Uterus (tissue), 3 donors: ENCODE measurements at regions not wholly inside any gene's neighbourhood (a gene's known extent, or its start where the extent isn't known, plus 50 kb on each side); places are given as distances from the start of the nearest gene placed in this dataset.

Source experiments
- DNase-seq, 2 donors: peaks; one replicate each; pipeline ENCODE4 v3.0.0-alpha.2; 2019 to 2020
- H3K27ac ChIP-seq, 2 donors: fragments of 200-600 bp; sonication (generic); 1 replicate in 1 of 2; 2 replicates in 1 of 2; pipeline ENCODE4 v1.5.1; 2016 to 2018
- H3K27me3 ChIP-seq, 2 donors: fragments of 200-600 bp; sonication (generic); one replicate each; pipeline ENCODE4 v1.5.1; 2018 to 2019; ENCODE audit warnings: control low read depth in 1 of 2
- H3K36me3 ChIP-seq, 2 donors: fragments of 200-600 bp; sonication (generic); one replicate each; pipeline ENCODE4 v1.5.1; 2019; ENCODE audit warnings: control low read depth in 1 of 2
- H3K4me1 ChIP-seq, 2 donors: fragments of 200-600 bp; sonication (generic); one replicate each; pipeline ENCODE4 v1.5.1; 2018 to 2019; ENCODE audit warnings: control low read depth in 1 of 2
- H3K4me3 ChIP-seq, 2 donors: fragments of 200-600 bp; sonication (generic); 1 replicate in 1 of 2; 2 replicates in 1 of 2; pipeline ENCODE4 v1.5.1; 2018 to 2019; ENCODE audit warnings: mild to moderate bottlenecking in 1 of 2
- H3K9me3 ChIP-seq, 2 donors: fragments of 200-600 bp; sonication (generic); one replicate each; pipeline ENCODE4 v1.5.1; 2019; ENCODE audit warnings: control low read depth in 1 of 2
- CTCF ChIP-seq, 4 experiments: fragments of 200-600 bp in 2 of 4; fragments of 450-650 bp in 2 of 4; sonication (generic) in 2 of 4; IDR thresholded peaks; one replicate each; pipeline ENCODE4 v1.5.1; 2016 to 2019; ENCODE audit warnings: antibody characterized with exemption in 4 of 4, mild to moderate bottlenecking in 2 of 4, moderate library complexity in 1 of 4
- POLR2A ChIP-seq, 2 donors: fragments of 450-650 bp; IDR thresholded peaks; one replicate each; pipeline ENCODE4 v1.6.1; 2016; ENCODE audit warnings: antibody characterized with exemption in 2 of 2, mild to moderate bottlenecking in 1 of 2, moderate library complexity in 1 of 2
- intact Hi-C: fragments of 100-400 bp; cut with DNase I; formaldehyde crosslinking; loops from one replicate; pipeline ENCODE4 v1.15.1; 2023; ENCODE audit warnings: low total_unique reads
- donor health status: DM: yes; HTN: yes; CAD: no.

DNA sequence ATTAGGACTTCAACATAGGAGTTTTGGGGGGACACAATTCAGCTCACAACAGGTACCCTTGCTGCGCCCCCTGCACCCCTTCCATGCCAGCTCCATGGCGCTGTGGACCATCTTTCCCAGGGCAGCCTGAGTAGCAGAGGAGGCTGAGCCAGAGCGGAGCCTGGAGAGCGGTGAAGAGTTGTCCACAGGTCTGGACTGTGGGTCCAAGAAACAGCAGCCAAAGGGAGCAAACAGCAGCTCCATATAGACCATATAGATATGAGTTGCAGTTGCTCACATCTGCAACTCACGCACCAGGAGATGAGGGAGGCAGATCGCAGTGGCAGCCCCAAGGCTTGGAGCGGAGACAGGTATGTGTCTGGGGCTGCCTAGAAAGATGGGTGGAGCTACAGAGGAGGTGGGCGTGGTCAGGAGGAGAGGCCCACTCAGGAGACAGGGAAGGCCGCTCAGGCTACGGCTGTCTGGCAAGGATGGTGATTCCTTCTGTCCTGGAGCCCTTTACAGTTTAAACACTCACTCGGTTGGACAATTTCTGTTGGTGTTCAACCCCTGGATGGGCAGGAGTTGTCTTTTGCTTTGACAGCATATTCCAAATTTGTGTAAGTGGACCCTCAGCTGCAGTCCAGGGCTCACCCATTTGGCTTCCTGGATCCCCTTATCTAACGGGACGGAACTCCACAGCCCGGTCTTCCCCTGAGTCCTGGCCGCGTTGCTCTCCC is 155.1 kb downstream of the LPIN1 start:
- no peak overlapping the region for H3K4me3 ChIP-seq
- DNase-seq = no peak
- H3K27ac ChIP-seq = no peak overlapping the region
- H3K9me3 ChIP-seq = no peaks in the 10 kb centered on the region
- TF ChIP-seq POLR2A (IDR thresholded peaks at IDR 0.05) (no peak), CTCF (IDR thresholded peaks at IDR 0.05) (no peak)
- intact Hi-C loops = no loop called here
- H3K4me1 ChIP-seq = no peaks in the 10 kb centered on the region
- H3K36me3 ChIP-seq = no peaks in the 10 kb centered on the region
- no peaks in the 10 kb centered on the region for H3K27me3 ChIP-seq

- Histone ChIP-seq H3K9me3 (no peaks in the 10 kb centered on the region), H3K27ac (no peak overlapping the region), H3K4me1 (no peaks in the 10 kb centered on the region), H3K36me3 (no peaks in the 10 kb centered on the region), H3K27me3 (no peaks in the 10 kb centered on the region), H3K4me3 (no peak overlapping the region)
- no peak for DNase-seq
- intact Hi-C loops = no loop called here
- TF ChIP-seq CTCF (IDR thresholded peaks at IDR 0.05) (no peak), POLR2A (IDR thresholded peaks at IDR 0.05) (no peak)
Observed at GRCh38 chr2:11903085-11903606, 156.7 kb downstream of the LPIN1 start.

DNA sequence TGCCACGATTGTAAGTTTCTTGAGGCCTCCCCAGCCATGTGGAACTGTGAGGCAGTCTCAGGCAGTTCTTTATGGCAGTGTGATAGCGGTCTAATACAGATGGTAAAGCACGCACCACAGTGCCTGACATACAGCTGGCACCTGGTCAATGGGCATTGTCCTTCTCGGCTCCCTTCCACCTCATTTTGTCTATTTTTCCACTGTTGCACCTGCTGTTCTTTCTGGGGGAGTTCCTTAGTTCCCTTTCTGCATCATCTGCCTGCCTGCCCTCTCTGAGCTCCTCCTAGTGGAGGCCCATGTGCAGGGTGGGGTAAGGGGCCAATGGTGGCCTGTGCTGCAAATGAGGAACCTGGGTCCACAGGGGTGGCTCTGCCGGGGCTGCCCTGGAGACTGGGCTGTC is 157.6 kb downstream of the LPIN1 start:
- DNase-seq = no peak
- Histone ChIP-seq H3K27ac (no peak overlapping the region), H3K27me3 (no peaks in the 10 kb centered on the region), H3K36me3 (no peaks in the 10 kb centered on the region), H3K4me3 (no peak overlapping the region), H3K4me1 (no peaks in the 10 kb centered on the region), H3K9me3 (no peaks in the 10 kb centered on the region)
- TF ChIP-seq CTCF (IDR thresholded peaks at IDR 0.05) = no peak
- TF ChIP-seq POLR2A (IDR thresholded peaks at IDR 0.05) = no peak
- intact Hi-C loops = no loop called here

GRCh38 chr2:11904941-11905340 is 158.5 kb downstream of the LPIN1 start:
- Histone ChIP-seq H3K9me3 (no peaks in the 10 kb centered on the region), H3K4me1 (no peaks in the 10 kb centered on the region), H3K27ac (no peak overlapping the region), H3K27me3 (no peaks in the 10 kb centered on the region), H3K4me3 (no peak overlapping the region), H3K36me3 (no peaks in the 10 kb centered on the region)
- intact Hi-C loops = no loop called here
- no peak for TF ChIP-seq POLR2A (IDR thresholded peaks at IDR 0.05)
- TF ChIP-seq CTCF (IDR thresholded peaks at IDR 0.05) = no peak
- no peak for DNase-seq

DNA sequence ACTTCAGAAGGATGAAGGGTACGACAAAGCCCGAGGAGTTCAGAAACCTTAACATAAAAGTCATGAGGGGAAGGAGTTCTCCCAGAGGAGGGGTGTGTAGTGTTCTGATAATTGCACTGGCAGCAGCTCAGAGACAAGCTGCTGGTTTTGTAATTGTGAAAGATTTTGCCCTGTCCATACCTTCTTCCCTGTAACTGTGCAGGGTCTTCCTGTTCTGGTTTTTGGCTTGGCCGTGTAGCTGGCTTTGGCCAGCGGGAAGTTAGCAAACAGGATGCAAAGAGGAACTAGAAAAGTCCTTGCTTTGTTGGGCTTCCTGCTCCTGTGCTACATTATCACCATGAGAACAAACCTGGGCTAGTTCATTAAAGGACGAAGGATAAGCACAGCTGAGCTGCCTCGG is 160.8 kb downstream of the LPIN1 start:
- no peak for DNase-seq
- TF ChIP-seq CTCF (IDR thresholded peaks at IDR 0.05) (no peak), POLR2A (IDR thresholded peaks at IDR 0.05) (no peak)
- intact Hi-C loops = no loop called here
- no peaks in the 10 kb centered on the region for H3K9me3 ChIP-seq
- H3K36me3 ChIP-seq = no peaks in the 10 kb centered on the region
- no peaks in the 10 kb centered on the region for H3K27me3 ChIP-seq
- no peak overlapping the region for H3K27ac ChIP-seq
- no peaks in the 10 kb centered on the region for H3K4me1 ChIP-seq
- no peak overlapping the region for H3K4me3 ChIP-seq
